ENCODE measurements at regions not wholly inside any gene's neighbourhood (a gene's known extent, or its start where the extent isn't known, plus 50 kb on each side); places are given as distances from the start of the nearest gene placed in this dataset.

DNA sequence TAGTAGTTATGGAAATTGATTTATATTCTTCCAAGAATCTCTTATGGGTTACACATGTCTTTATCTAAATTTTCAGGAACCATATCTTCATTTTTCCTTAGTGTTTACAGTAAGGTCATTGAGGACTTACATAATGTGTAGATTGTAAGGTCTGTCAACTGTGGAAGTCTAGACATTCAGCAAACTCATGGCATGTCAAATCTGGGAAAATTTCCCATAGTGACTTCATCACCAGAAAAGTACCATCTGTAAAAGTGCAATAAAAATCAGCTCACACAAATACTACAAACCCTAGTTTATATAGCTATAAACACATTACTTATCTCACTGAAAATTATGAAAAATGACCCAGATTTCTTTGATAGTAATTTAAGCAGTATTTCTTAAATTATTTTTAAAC is 419.4 kb downstream of the MTRR start:
- no peak overlapping the region for H2AFZ ChIP-seq
- no peak for TF ChIP-seq CTCF (IDR thresholded peaks at IDR 0.05)

GRCh38 chr5:8288897-8289516 is 420.1 kb downstream of the MTRR start:
- Histone ChIP-seq H3K4me3 (ENCODE audit: low read depth, low read length) (no peak overlapping the region), H3K4me1 (no peaks in the 10 kb centered on the region), H3K9me3 (ENCODE audit: control insufficient read depth, low read length) (no peaks in the 10 kb centered on the region), H3K36me3 (ENCODE audit: control insufficient read depth, insufficient read depth, low read length) (no peaks in the 10 kb centered on the region), H3K79me2 (no peaks in the 10 kb centered on the region), H3K4me2 (ENCODE audit: low read length) (no peak overlapping the region), H3K27me3 (ENCODE audit: control insufficient read depth, insufficient read depth, low read length) (no peaks in the 10 kb centered on the region), H3K27ac (no peak overlapping the region), H2AFZ (no peak overlapping the region), H3K9ac (no peak overlapping the region)
- TF ChIP-seq CTCF (IDR thresholded peaks at IDR 0.05): no peak

More for the DNA sequence above, 419.4 kb downstream of the MTRR start:
- H3K27ac ChIP-seq: no peak overlapping the region
- H3K9me3 ChIP-seq (ENCODE audit: control insufficient read depth, low read length): no peaks in the 10 kb centered on the region
- no peaks in the 10 kb centered on the region for H3K79me2 ChIP-seq
- no peak overlapping the region for H3K9ac ChIP-seq
- H3K27me3 ChIP-seq (ENCODE audit: control insufficient read depth, insufficient read depth, low read length): no peaks in the 10 kb centered on the region
- H3K4me1 ChIP-seq: no peaks in the 10 kb centered on the region
- no peaks in the 10 kb centered on the region for H3K36me3 ChIP-seq (ENCODE audit: control insufficient read depth, insufficient read depth, low read length)
- H3K4me3 ChIP-seq (ENCODE audit: low read depth, low read length): no peak overlapping the region
- H3K4me2 ChIP-seq (ENCODE audit: low read length): no peak overlapping the region

DNA sequence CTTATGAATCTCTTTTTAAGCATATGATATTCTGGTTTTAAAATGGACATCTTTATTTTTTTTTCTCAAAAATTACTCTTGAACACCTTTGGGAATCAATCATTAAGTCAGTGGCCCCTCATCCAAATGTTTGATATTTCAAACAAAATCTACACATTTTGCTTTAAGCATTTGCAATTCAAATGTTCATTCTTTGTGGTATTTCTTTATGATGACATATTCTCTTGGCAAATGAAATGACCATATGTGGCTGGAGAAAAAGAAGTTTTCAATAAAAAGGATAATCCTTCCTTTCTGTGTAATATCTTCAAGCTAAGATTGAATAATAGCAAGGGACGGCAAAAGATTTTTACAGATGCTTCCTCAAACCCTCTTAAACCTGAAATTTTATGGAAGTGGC is 420.8 kb downstream of the MTRR start:
- Histone ChIP-seq H3K4me3 (ENCODE audit: low read depth, low read length) (no peak overlapping the region), H3K27ac (no peak overlapping the region), H3K79me2 (no peaks in the 10 kb centered on the region), H3K9me3 (ENCODE audit: control insufficient read depth, low read length) (no peaks in the 10 kb centered on the region), H3K36me3 (ENCODE audit: control insufficient read depth, insufficient read depth, low read length) (no peaks in the 10 kb centered on the region), H2AFZ (no peak overlapping the region), H3K4me2 (ENCODE audit: low read length) (no peak overlapping the region), H3K27me3 (ENCODE audit: control insufficient read depth, insufficient read depth, low read length) (no peaks in the 10 kb centered on the region), H3K4me1 (no peaks in the 10 kb centered on the region), H3K9ac (no peak overlapping the region)
- TF ChIP-seq CTCF (IDR thresholded peaks at IDR 0.05): no peak

GRCh38 chr5:8290721-8291120 is 421.8 kb downstream of the MTRR start:
- Histone ChIP-seq H3K9ac (no peak overlapping the region), H3K9me3 (ENCODE audit: control insufficient read depth, low read length) (no peaks in the 10 kb centered on the region), H2AFZ (no peak overlapping the region), H3K27ac (no peak overlapping the region), H3K79me2 (no peaks in the 10 kb centered on the region), H3K27me3 (ENCODE audit: control insufficient read depth, insufficient read depth, low read length) (no peaks in the 10 kb centered on the region), H3K4me3 (ENCODE audit: low read depth, low read length) (no peak overlapping the region), H3K36me3 (ENCODE audit: control insufficient read depth, insufficient read depth, low read length) (no peaks in the 10 kb centered on the region), H3K4me2 (ENCODE audit: low read length) (no peak overlapping the region), H3K4me1 (no peaks in the 10 kb centered on the region)
- no peak for TF ChIP-seq CTCF (IDR thresholded peaks at IDR 0.05)

DNA sequence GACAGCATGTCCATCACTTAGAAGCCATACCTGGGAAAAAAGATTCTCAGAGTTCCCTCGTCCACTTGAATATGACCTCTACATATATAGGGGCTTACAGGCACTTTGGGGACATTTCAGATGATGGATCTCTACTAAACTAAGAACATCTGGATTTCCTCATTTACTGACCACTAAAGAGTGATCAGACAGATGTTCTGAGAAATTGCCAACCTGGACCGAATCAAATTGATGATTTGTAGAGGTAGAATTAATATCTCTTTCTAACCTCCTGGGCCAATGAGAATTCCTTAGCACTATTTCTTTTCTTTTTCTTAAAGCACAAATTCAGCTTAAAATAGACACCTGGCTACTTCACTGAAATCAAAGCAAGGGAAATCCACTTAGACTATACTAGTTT is 422.7 kb downstream of the MTRR start:
- H3K4me3 ChIP-seq (ENCODE audit: low read depth, low read length): no peak overlapping the region
- H3K27ac ChIP-seq: no peak overlapping the region
- no peak for TF ChIP-seq CTCF (IDR thresholded peaks at IDR 0.05)
- no peaks in the 10 kb centered on the region for H3K9me3 ChIP-seq (ENCODE audit: control insufficient read depth, low read length)
- no peak overlapping the region for H3K9ac ChIP-seq
- H3K36me3 ChIP-seq (ENCODE audit: control insufficient read depth, insufficient read depth, low read length): no peaks in the 10 kb centered on the region
- H2AFZ ChIP-seq: no peak overlapping the region
- no peaks in the 10 kb centered on the region for H3K4me1 ChIP-seq
- H3K27me3 ChIP-seq (ENCODE audit: control insufficient read depth, insufficient read depth, low read length): no peaks in the 10 kb centered on the region
- H3K4me2 ChIP-seq (ENCODE audit: low read length): no peak overlapping the region
- H3K79me2 ChIP-seq: no peaks in the 10 kb centered on the region

All from parathyroid adenoma (tissue), 2 donors.